H9 (cell line): ENCODE measurements at regions not wholly inside any gene's neighbourhood (a gene's known extent, or its start where the extent isn't known, plus 50 kb on each side); places are given as distances from the start of the nearest gene placed in this dataset.

Experiments used
- DNase-seq: peaks from one replicate; pipeline ENCODE4 v3.0.0-alpha.2; 2017
- H2AFZ ChIP-seq: one replicate; pipeline ENCODE4 v1.6.1; 2013; ENCODE audit warnings: mild to moderate bottlenecking, low read length, control low read depth, moderate library complexity
- H2AK5ac ChIP-seq: 2 replicates; pipeline ENCODE4 v1.6.1; 2013; ENCODE audit warnings: low read length, control low read depth, mixed read lengths; ENCODE audit not compliant: insufficient read length
- H2BK120ac ChIP-seq: one replicate; pipeline ENCODE4 v1.6.1; 2013; ENCODE audit warnings: low read depth, mild to moderate bottlenecking, low read length, control low read depth, inconsistent platforms; ENCODE audit not compliant: poor library complexity, severe bottlenecking
- H2BK12ac ChIP-seq: 2 replicates; pipeline ENCODE4 v1.6.1; 2013; ENCODE audit warnings: low read length, control low read depth, mixed read lengths, low read depth; ENCODE audit not compliant: insufficient read length
- H2BK15ac ChIP-seq: 2 replicates; pipeline ENCODE4 v1.6.1; 2013; ENCODE audit warnings: low read depth, low read length, control low read depth
- H2BK20ac ChIP-seq: one replicate; pipeline ENCODE4 v1.6.1; 2013; ENCODE audit warnings: low read depth, mild to moderate bottlenecking, low read length, control low read depth, inconsistent platforms; ENCODE audit not compliant: poor library complexity, severe bottlenecking
- H2BK5ac ChIP-seq: 2 replicates; pipeline ENCODE4 v1.6.1; 2013; ENCODE audit warnings: low read length, control low read depth, mixed read lengths; ENCODE audit not compliant: insufficient read length
- H3K14ac ChIP-seq: 2 replicates; pipeline ENCODE4 v1.6.1; 2013; ENCODE audit warnings: low read length, control low read depth; ENCODE audit not compliant: insufficient read depth
- H3K18ac ChIP-seq: 2 replicates; pipeline ENCODE4 v1.6.1; 2013; ENCODE audit warnings: low read depth, mild to moderate bottlenecking, mixed read lengths, low read length, control low read depth; ENCODE audit not compliant: insufficient read length
- H3K23ac ChIP-seq: 2 replicates; pipeline ENCODE4 v1.6.1; 2013; ENCODE audit warnings: low read length, control low read depth, mixed read lengths, low read depth; ENCODE audit not compliant: insufficient read length
- H3K23me2 ChIP-seq: 2 replicates; pipeline ENCODE4 v1.6.1; 2013; ENCODE audit warnings: low read depth, mild to moderate bottlenecking, mixed read lengths, low read length, control low read depth; ENCODE audit not compliant: insufficient read length, poor library complexity, severe bottlenecking
- H3K27ac ChIP-seq: 2 replicates; pipeline ENCODE4 v1.5.1; 2013; ENCODE audit warnings: low read length, control low read depth, mixed read lengths, low read depth; ENCODE audit not compliant: insufficient read length
- H3K27me3 ChIP-seq: 2 replicates; pipeline ENCODE4 v1.6.1; 2013; ENCODE audit warnings: low read length, control low read depth, inconsistent platforms; ENCODE audit not compliant: insufficient read depth
- H3K4ac ChIP-seq: 2 replicates; pipeline ENCODE4 v1.6.1; 2013; ENCODE audit warnings: low read depth, mild to moderate bottlenecking, control low read depth, inconsistent platforms, low read length, moderate library complexity
- H3K4me1 ChIP-seq: 2 replicates; pipeline ENCODE4 v1.6.1; 2013; ENCODE audit warnings: low read length, control low read depth, inconsistent platforms; ENCODE audit not compliant: insufficient read depth
- H3K4me2 ChIP-seq: 2 replicates; pipeline ENCODE4 v1.6.1; 2013; ENCODE audit warnings: low read length, control low read depth, mixed read lengths; ENCODE audit not compliant: insufficient read length, insufficient read depth
- H3K56ac ChIP-seq: 2 replicates; pipeline ENCODE4 v1.6.1; 2013; ENCODE audit warnings: low read depth, mild to moderate bottlenecking, mixed read lengths, low read length, control low read depth; ENCODE audit not compliant: insufficient read length
- H3K79me1 ChIP-seq: 2 replicates; pipeline ENCODE4 v1.6.1; 2013; ENCODE audit warnings: low read depth, mild to moderate bottlenecking, moderate library complexity, low read length, control low read depth, inconsistent platforms; ENCODE audit not compliant: insufficient read depth, poor library complexity, severe bottlenecking
- H3K79me2 ChIP-seq: 2 replicates; pipeline ENCODE4 v1.6.1; 2013; ENCODE audit warnings: low read length, control low read depth, inconsistent platforms; ENCODE audit not compliant: insufficient read depth
- H3K9ac ChIP-seq: 2 replicates; pipeline ENCODE4 v1.6.1; 2013; ENCODE audit warnings: low read length, control low read depth, mixed read lengths; ENCODE audit not compliant: insufficient read length; ENCODE audit errors: extremely low read depth
- H3K9me3 ChIP-seq: one replicate; pipeline ENCODE4 v1.6.1; 2013; ENCODE audit warnings: low read depth, low read length, inconsistent platforms; ENCODE audit not compliant: control insufficient read depth
- H3T11ph ChIP-seq: one replicate; pipeline ENCODE4 v1.6.1; 2013; ENCODE audit warnings: mild to moderate bottlenecking, low read length, control low read depth, inconsistent platforms
- H4K20me1 ChIP-seq: one replicate; pipeline ENCODE4 v1.6.1; 2013; ENCODE audit not compliant: control insufficient read depth, insufficient read length, insufficient read depth
- H4K5ac ChIP-seq: 2 replicates; pipeline ENCODE4 v1.6.1; 2013; ENCODE audit warnings: low read depth, mild to moderate bottlenecking, mixed read lengths, low read length, control low read depth; ENCODE audit not compliant: insufficient read length
- H4K8ac ChIP-seq: replicated peaks from 2 replicates; pipeline ENCODE4 v1.6.1; 2013; ENCODE audit warnings: low read length, control low read depth, mixed read lengths, low read depth; ENCODE audit not compliant: insufficient read length
- H4K91ac ChIP-seq: 2 replicates; pipeline ENCODE4 v1.6.1; 2013; ENCODE audit warnings: low read depth, mild to moderate bottlenecking, moderate library complexity, mixed read lengths, low read length, control low read depth; ENCODE audit not compliant: insufficient read length
- H3K27ac Mint-ChIP-seq, 3 experiments: 2 replicates in 2 of 3; 3 replicates in 1 of 3; pipeline ENCODE4 v1.8.0; 2020 to 2021; ENCODE audit warnings: mixed read lengths in 3 of 3, mild to moderate bottlenecking in 1 of 3, moderate library complexity in 1 of 3
- H3K27me3 Mint-ChIP-seq: 2 replicates; pipeline ENCODE4 v1.8.0; 2021; ENCODE audit warnings: low read depth, mild to moderate bottlenecking, moderate library complexity, mixed read lengths
- H3K36me3 Mint-ChIP-seq, 3 experiments: 2 replicates in 2 of 3; 3 replicates in 1 of 3; pipeline ENCODE4 v1.8.0; 2020 to 2021; ENCODE audit warnings: low read depth in 3 of 3, mixed read lengths in 3 of 3; ENCODE audit not compliant: insufficient read depth in 1 of 3
- H3K4me1 Mint-ChIP-seq, 2 experiments: 2 replicates each; pipeline ENCODE4 v1.8.0; 2020; ENCODE audit warnings: mixed read lengths in 2 of 2
- H3K4me3 Mint-ChIP-seq, 2 experiments: 2 replicates in 1 of 2; 3 replicates in 1 of 2; pipeline ENCODE4 v1.8.0; 2020 to 2021; ENCODE audit warnings: mild to moderate bottlenecking in 2 of 2, mixed read lengths in 2 of 2, moderate library complexity in 1 of 2
- H3K9me3 Mint-ChIP-seq, 2 experiments: 2 replicates in 1 of 2; 3 replicates in 1 of 2; pipeline ENCODE4 v1.8.0; 2020; ENCODE audit warnings: mild to moderate bottlenecking in 2 of 2, mixed read lengths in 2 of 2, moderate library complexity in 1 of 2
- CTCF ChIP-seq: fragments of 200-600 bp; sonication (generic); conservative IDR thresholded peaks from 3 replicates; pipeline ENCODE4 v1.8.0; 2021; ENCODE audit warnings: antibody characterized with exemption, mild to moderate bottlenecking
- WGBS: extraction: QIAGEN DNeasy Blood & Tissue Kit; methylation state at CpG from one replicate; pipeline ENCODE4 v1.1.7; 2013; ENCODE audit warnings: missing lambda C conversion rate, low lambda C conversion rate, mixed read lengths; ENCODE audit not compliant: insufficient read length; ENCODE audit errors: extremely low coverage; 5-methylcytosine and 5-hydroxymethylcytosine counted together

GRCh38 chr2:167752734-167753133 is 494.7 kb downstream of the STK39 start:
- no peak overlapping the region for H3K27ac ChIP-seq
- Mint-ChIP-seq H3K4me3 (no peak overlapping the region), H3K27me3 (no peaks in the 10 kb centered on the region), H3K36me3 (no peaks in the 10 kb centered on the region; a peak in 1 of 7 replicates), H3K27ac (peak overlapping the region; percentile 9 to 79 (median 24); a peak in 5 of 7 replicates), H3K4me1 (peaks cover 49 to 54% of the 10 kb centered on the region in 2 experiments), H3K9me3 (no peaks in the 10 kb centered on the region)
- H2AK5ac ChIP-seq, result no peak overlapping the region
- H3K27me3 ChIP-seq, result no peaks in the 10 kb centered on the region
- H2BK20ac ChIP-seq, result no peak overlapping the region
- H4K91ac ChIP-seq, result no peak overlapping the region
- H4K5ac ChIP-seq, result no peak overlapping the region
- no peak overlapping the region for H3K14ac ChIP-seq
- no peak overlapping the region for H3K4ac ChIP-seq
- no peak overlapping the region for H2BK12ac ChIP-seq
- no peak for DNase-seq
- peaks cover 26% of the 10 kb centered on the region for H3K4me1 ChIP-seq
- no peaks in the 10 kb centered on the region for H4K20me1 ChIP-seq
- no CpG with 5 or more reads among the region's 1 CpG for WGBS
- no peaks in the 10 kb centered on the region for H3K79me1 ChIP-seq
- H3K23me2 ChIP-seq, result no peaks in the 10 kb centered on the region
- H2BK15ac ChIP-seq, result no peak overlapping the region
- H2AFZ ChIP-seq, result no peak overlapping the region
- H3K79me2 ChIP-seq, result peaks cover 1% of the 10 kb centered on the region; the same call in 1 of the 2 replicates
- no peak overlapping the region for H4K8ac ChIP-seq
- no peak overlapping the region for H3T11ph ChIP-seq
- no peak overlapping the region for H2BK120ac ChIP-seq
- no peak overlapping the region for H3K23ac ChIP-seq
- no peaks in the 10 kb centered on the region for H3K9me3 ChIP-seq
- no peak overlapping the region for H3K18ac ChIP-seq
- H3K9ac ChIP-seq, result no peak overlapping the region
- TF ChIP-seq CTCF, result no peak
- H3K4me2 ChIP-seq, result no peak overlapping the region
- H3K56ac ChIP-seq, result no peak overlapping the region
- no peak overlapping the region for H2BK5ac ChIP-seq
